GM18870 (cell line): ENCODE measurements at regions not wholly inside any gene's neighbourhood (a gene's known extent, or its start where the extent isn't known, plus 50 kb on each side); places are given as distances from the start of the nearest gene placed in this dataset.

Experiments used
- ATAC-seq: cut with Tn5 transposase; IDR thresholded peaks from one replicate; pipeline ENCODE4 v1.9.1; 2021; ENCODE audit warnings: moderate library complexity; ENCODE audit not compliant: unreplicated experiment

DNA sequence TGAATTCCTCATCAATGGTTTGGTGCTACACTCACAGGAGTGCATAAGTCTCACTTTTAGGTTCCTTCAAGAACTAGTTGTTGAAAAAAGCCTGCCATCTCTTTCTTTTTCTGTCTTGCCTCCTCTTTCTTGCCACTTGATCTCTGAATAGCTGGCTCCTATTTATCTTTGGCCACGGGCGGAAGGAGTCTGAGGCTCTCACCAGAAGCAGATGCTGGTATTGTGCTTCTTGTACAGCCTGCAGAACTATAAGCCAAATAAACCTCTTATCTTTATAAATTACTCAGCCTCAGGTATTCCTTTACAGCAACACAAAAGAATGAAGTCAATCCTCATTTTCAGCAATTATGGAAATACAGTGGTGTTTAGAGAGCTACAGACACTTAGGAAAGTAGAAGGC is 247.1 kb upstream of the PRR16 start:
- ATAC-seq = no peak

DNA sequence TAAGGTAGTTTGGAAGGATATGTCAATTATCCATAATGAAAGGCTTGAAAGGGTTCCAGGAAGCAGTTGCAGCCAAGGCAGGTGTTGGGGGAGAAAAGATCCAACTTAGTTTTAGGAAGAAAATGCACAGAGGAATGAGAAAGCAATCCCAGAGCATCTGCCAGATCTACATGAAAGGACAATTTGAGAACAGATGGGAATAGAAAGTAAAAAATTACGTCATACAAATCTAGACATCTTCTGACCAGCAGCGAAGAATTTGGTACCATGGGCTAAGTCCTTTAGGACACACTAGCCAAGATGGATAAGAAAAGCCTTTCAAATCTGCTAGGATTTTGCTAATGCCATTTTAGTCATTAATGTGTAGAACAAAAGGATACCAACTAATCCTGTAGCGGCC is 244.1 kb upstream of the PRR16 start:
- no peak for ATAC-seq

DNA sequence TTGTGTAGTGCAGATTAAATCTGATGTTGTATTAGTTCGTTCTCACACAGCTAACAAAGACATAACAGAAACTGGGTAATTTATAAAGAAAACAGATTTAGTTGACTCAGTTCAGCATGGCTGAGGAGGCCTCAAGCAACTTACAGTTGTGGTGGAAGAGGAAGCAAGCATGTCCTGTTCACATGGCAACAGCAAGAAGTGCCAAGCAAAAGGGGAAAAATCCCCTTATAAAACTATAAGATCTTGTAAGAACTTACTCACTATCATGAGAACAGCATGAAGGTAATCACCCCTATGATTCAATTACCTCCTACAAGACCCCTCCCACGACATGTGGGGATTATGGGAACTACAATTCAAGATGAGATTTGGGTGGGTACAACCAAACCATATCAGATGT is 238.6 kb upstream of the PRR16 start:
- no peak for ATAC-seq

GRCh38 chr5:120228262-120229031 is 235.7 kb upstream of the PRR16 start:
- ATAC-seq = no peak

DNA sequence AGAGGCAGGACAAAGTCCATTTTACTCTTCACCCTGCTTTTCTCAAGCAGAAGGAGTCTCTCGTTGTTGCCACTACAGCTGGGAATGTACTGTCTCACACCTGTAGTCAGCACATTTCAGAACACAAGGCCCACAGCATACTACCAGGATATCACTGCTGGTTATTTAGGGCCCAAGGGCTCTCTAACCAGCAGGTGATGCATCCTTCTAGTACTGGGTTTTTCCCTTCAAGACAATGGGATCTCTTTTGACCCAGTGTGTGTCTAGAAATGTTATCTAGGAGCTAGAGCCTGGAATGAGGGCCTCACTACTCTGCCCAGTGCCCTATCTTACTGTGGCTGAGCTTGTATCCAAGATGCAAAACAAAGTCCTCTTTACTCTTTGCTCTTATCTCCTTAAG is 235.1 kb upstream of the PRR16 start:
- ATAC-seq = no peak

DNA sequence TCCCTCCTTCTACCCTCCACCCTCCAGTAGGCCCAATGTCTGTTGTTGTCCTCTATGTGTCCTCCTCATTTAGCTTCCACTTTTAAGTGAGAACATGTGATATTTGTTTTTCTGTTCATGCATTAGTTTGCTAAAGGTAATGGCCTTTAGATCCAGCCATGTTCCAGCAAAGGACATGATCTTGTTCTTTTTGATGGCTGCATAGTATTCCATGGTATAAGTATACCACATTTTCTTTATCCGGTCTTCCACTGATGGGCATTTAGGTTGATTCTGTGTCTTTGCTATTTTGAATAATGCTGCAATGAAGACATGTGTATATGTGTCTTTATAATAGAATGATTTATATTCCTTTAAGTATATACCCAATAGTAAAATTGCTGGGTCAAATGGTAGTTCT is 232.5 kb upstream of the PRR16 start:
- no peak for ATAC-seq

DNA sequence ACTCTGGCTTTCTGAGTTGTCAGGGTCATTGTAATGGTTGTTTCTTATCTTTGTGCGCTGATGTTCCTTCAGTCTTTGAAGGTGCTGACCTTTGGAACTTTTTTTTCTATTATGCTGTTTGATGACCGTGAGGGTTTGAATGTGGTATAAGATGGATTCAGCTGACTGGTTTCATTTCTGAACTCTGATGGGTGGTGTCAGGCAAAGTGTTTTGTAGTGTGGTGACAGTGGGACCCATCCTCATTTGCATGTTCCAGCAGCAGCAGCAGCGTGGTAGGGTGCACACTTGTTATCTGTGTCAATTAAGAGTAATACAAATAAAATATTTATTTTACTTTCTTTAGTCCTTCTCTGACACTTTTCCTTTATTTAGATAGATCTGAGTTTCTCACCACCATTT is 227.7 kb upstream of the PRR16 start:
- ATAC-seq = peak; percentile 60

- no peak for ATAC-seq
These were observed 225.0 kb upstream of the PRR16 start for GRCh38 chr5:120239086-120239485.

GRCh38 chr5:120240706-120241105 is 223.4 kb upstream of the PRR16 start:
- ATAC-seq = no peak

DNA sequence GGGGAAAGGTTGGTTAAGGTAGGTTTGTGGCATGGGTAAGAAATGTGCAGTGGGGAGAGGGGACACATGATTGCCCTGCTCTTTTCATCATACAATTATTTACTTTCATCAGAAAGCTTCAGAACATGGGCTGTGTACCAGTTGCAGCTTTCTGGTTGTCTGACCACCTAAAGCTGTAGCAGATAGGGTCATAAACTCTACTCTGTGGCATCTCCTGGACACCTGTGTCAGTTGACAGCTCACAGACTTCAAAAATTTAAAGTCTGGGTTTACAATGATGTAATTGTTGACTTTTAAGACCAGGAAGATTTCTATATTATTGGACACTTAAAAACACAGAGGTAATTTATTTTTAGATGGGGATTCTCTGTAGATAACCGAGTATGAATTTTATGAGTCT is 222.7 kb upstream of the PRR16 start:
- no peak for ATAC-seq

DNA sequence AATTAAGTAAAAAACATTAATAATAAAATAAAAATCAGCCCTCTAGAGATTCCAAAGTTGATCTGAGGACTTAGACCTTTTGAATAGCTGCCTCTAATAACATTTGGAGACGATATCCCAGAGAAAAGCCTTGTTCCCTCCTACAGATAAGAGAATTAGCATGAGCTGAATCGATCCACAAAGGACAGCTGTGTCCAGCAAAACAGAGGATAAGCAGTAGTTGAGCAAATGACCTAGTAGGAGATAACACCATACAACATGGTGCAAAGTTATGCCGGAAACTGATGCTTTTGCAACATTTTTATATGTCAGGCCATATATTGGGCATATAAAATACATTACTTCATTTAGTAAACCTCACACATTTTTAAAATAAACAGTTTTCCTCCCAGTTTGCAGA is 212.2 kb upstream of the PRR16 start:
- no peak for ATAC-seq

- ATAC-seq = no peak
These were observed 211.3 kb upstream of the PRR16 start for GRCh38 chr5:120252839-120253238.

DNA sequence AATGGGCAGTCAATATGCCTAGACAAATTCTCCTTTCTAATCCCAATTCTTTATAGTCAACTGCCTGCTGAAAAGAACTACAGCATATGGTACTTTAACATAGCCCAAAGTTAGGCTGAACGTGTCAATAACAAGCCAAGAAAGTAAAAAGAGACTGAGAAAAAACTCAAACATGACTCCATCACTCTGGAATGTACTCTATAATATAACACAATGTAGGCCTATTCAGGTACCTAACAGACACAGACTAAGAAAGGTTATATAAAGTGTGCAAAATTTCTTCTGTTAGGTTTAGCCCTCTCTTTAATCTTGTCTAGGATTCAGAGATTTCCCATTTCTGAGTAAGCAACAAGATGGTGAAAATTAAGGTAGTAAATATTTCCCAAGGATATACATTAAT is 209.7 kb upstream of the PRR16 start:
- no peak for ATAC-seq

DNA sequence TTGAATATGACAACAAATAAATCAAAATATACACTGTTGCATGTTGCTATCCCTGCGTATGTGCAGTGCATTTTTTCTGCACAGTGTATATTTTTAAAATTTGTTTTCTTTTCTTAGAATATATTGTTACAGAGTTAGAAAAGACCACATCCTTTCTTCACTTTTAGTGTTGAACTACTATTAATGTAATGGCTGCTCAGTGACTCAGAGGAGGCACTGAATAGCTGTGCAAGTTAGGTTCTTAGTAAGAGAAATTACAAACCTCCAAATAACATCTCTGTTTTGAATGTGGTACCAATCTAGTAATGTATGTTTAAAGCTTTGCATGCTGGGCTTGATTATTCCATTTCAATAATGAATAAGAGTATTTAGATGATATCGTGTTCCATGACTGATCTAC is 208.9 kb upstream of the PRR16 start:
- no peak for ATAC-seq

GRCh38 chr5:120256376-120256775 is 207.7 kb upstream of the PRR16 start:
- no peak for ATAC-seq

- ATAC-seq = no peak
These were observed 206.6 kb upstream of the PRR16 start for GRCh38 chr5:120257358-120257971.

DNA sequence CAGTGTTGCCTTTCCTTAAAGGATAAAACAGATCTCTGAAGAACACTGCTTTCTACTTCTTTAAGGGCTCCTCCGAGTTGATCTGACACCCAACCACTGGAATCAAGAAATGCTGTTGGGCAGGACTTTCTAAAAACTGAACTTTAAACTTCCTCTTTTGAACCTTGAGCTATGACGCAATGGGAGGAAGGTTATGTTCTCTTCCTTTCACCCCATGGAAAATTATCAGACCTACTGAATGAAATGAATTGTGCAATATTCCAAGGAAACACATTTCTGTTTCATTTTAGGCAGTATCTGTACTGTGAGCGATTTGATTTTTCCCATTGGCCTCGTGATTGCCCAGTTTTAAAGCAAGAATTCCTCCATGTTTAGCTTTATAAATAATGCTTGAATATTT is 206.0 kb upstream of the PRR16 start:
- peak; percentile 60 for ATAC-seq

DNA sequence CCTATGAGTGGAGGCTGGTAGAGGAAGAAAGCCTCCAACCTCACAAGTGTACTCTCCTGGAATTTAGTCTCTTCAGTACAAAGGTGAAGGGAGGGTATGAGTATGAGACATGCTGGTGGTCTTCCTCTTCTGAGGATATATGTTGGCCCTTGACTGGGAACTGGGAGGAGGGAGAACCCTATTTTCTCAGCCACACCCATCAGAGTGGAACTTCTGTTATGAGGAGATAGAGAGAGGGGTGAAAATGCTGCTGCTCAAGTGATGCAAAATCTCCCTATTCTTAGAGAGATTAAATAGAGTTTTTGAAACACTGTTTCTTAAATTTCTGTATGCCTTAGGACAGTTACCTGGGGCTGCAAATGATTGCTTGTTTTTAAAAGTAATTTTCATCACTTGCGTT is 203.4 kb upstream of the PRR16 start:
- ATAC-seq = no peak

DNA sequence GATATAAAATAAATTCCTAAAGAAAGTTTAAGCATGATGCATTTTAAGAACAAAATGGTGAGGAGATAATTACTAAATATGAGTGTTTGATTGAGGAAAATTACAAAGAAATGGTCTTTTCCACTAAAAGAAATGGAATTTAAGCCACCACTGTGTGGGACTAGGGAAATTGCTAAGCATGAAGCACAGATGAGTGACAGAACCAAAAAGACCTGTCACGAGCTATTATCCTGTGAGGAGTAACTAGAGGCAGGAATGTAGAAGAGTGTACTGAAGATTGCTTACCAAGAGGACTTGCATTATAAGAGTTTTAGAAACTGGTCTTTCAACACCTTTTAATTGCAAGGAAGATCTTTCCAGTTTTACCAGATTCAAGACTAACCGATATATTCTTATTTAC is 193.6 kb upstream of the PRR16 start:
- ATAC-seq = no peak

- ATAC-seq = no peak
These were observed 170.3 kb upstream of the PRR16 start for GRCh38 chr5:120293796-120294195.

- no peak for ATAC-seq
These were observed 166.5 kb upstream of the PRR16 start for GRCh38 chr5:120297616-120298015.

- no peak for ATAC-seq
These were observed 165.1 kb upstream of the PRR16 start for GRCh38 chr5:120298981-120299380.

GRCh38 chr5:120304663-120305062 is 159.4 kb upstream of the PRR16 start:
- no peak for ATAC-seq
